MCF 10A (cell line): ENCODE measurements at regions not wholly inside any gene's neighbourhood (a gene's known extent, or its start where the extent isn't known, plus 50 kb on each side); places are given as distances from the start of the nearest gene placed in this dataset.

ENCODE experiments used
- BruUV-seq: library from RNA; stranded (reverse); fragments of 400-500 nt; replicated peaks from 2 replicates; lab custom pipeline; 2021; lab: Mats Ljungman, UMichigan
- CTCF ChIA-PET: fragments of 300-600 bp; sonication (Branson Sonifier 250); formaldehyde crosslinking; extraction: SDS; loops from one replicate; lab custom pipeline; 2021; ENCODE audit warnings: antibody characterized with exemption, inconsistent platforms; lab: Yijun Ruan, JAX
- POLR2A ChIA-PET: fragments of 300-600, 350-650 bp; sonication (Branson Sonifier 250); formaldehyde crosslinking; extraction: SDS; loops from one replicate; lab custom pipeline; 2020; ENCODE audit warnings: antibody characterized with exemption, inconsistent platforms; lab: Yijun Ruan, JAX
- DNase-seq: peaks from one replicate; pipeline ENCODE4 v3.0.0-alpha.2; 2018; ENCODE audit not compliant: unreplicated experiment
- H3K27ac Mint-ChIP-seq: one replicate; pipeline ENCODE4 v1.8.0; 2022; ENCODE audit warnings: mild to moderate bottlenecking, low read depth, mixed read lengths; ENCODE audit not compliant: unreplicated experiment
- H3K27me3 Mint-ChIP-seq: one replicate; pipeline ENCODE4 v1.8.0; 2022; ENCODE audit warnings: mixed read lengths; ENCODE audit not compliant: insufficient read depth, unreplicated experiment
- H3K36me3 Mint-ChIP-seq: one replicate; pipeline ENCODE4 v1.8.0; 2022; ENCODE audit warnings: mild to moderate bottlenecking, moderate library complexity, mixed read lengths; ENCODE audit not compliant: insufficient read depth, unreplicated experiment
- H3K4me1 Mint-ChIP-seq: one replicate; pipeline ENCODE4 v1.8.0; 2022; ENCODE audit warnings: mixed read lengths; ENCODE audit not compliant: insufficient read depth, unreplicated experiment
- H3K4me3 Mint-ChIP-seq: one replicate; pipeline ENCODE4 v1.8.0; 2022; ENCODE audit warnings: mild to moderate bottlenecking, moderate library complexity, mixed read lengths; ENCODE audit not compliant: unreplicated experiment
- H3K9me3 Mint-ChIP-seq: one replicate; pipeline ENCODE4 v1.8.0; 2022; ENCODE audit warnings: mixed read lengths; ENCODE audit not compliant: unreplicated experiment
- intact Hi-C: fragments of 100-400 bp; cut with micrococcal nuclease; formaldehyde crosslinking; loops from 2 replicates; pipeline ENCODE4 v1.14.1; 2022
- TF ChIP-seq, protein P1 (sequence below): fragments of 200-600 bp; IDR thresholded peaks from one replicate; pipeline ENCODE4 v1.8.0; 2022; ENCODE audit warnings: antibody characterized with exemption, mild to moderate bottlenecking; ENCODE audit not compliant: unreplicated experiment

DNA sequence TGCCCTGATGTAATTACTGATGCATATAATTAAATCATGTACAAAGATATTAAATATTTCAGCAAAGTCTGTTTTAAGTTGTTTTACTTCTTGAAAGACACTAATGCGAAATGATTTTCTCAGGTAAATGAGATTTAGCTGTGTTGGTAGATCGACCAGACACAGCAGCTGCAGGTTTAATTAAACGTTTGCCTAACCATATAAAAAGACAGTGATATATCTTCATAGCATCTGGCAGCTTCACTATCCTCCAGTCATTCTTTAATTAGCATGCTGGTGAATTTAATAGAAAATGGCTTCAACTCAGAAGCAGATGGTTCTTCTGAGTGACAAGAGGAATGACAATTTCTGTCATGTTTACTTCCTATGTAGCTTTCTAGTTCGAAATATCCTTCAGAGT is 69.3 kb downstream of the NHLRC3 start:
- TF ChIP-seq, protein P1, sequence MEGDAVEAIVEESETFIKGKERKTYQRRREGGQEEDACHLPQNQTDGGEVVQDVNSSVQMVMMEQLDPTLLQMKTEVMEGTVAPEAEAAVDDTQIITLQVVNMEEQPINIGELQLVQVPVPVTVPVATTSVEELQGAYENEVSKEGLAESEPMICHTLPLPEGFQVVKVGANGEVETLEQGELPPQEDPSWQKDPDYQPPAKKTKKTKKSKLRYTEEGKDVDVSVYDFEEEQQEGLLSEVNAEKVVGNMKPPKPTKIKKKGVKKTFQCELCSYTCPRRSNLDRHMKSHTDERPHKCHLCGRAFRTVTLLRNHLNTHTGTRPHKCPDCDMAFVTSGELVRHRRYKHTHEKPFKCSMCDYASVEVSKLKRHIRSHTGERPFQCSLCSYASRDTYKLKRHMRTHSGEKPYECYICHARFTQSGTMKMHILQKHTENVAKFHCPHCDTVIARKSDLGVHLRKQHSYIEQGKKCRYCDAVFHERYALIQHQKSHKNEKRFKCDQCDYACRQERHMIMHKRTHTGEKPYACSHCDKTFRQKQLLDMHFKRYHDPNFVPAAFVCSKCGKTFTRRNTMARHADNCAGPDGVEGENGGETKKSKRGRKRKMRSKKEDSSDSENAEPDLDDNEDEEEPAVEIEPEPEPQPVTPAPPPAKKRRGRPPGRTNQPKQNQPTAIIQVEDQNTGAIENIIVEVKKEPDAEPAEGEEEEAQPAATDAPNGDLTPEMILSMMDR: no peak
- intact Hi-C loops: no loop called here
- Mint-ChIP-seq H3K4me3 (no peak overlapping the region), H3K27ac (no peak overlapping the region), H3K27me3 (peaks cover 82% of the 10 kb centered on the region), H3K36me3 (no peaks in the 10 kb centered on the region), H3K9me3 (no peaks in the 10 kb centered on the region), H3K4me1 (no peaks in the 10 kb centered on the region)
- BruUV-seq: no TSS peak
- no peak for DNase-seq
- ChIA-PET CTCF (no interaction called here), POLR2A (no interaction called here)

DNA sequence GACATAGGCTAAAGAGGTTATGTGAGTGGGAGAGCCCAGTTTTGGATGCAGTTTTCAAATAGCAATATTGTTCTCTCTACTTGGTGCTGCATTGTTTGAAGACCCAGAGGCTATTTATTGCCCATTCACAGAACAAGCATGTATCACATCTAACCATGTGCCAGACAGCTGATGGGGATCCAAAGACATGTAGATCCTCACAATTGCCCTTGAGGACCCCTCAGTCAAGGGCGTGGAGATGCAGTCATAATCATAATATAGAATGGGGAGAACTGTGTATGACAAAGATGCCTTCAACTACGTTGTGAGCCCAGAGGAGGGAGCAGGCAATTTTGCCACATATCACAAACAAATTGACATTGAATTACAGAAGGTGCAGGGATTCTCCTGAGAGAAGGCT is 70.5 kb downstream of the NHLRC3 start:
- TF ChIP-seq, protein P1: no peak
- intact Hi-C loops: no loop called here
- POLR2A ChIA-PET: no interaction called here
- Mint-ChIP-seq H3K4me1 (no peaks in the 10 kb centered on the region), H3K27ac (no peak overlapping the region), H3K36me3 (no peaks in the 10 kb centered on the region), H3K27me3 (peaks cover 70% of the 10 kb centered on the region), H3K9me3 (no peaks in the 10 kb centered on the region), H3K4me3 (no peak overlapping the region)
- DNase-seq: no peak
- BruUV-seq: no TSS peak
- CTCF ChIA-PET: interaction anchor here (0.9 kb wide), 1 partner anchor 508 kb away, joined by 3 read pairs; no protein-coding TSS in a partner anchor

- no peaks in the 10 kb centered on the region for H3K4me1 Mint-ChIP-seq
- DNase-seq: no peak
- CTCF ChIA-PET: no interaction called here
- no peaks in the 10 kb centered on the region for H3K9me3 Mint-ChIP-seq
- no peak overlapping the region for H3K4me3 Mint-ChIP-seq
- no peaks in the 10 kb centered on the region for H3K36me3 Mint-ChIP-seq
- POLR2A ChIA-PET: interaction anchor here (0.7 kb wide), 1 partner anchor 1184 kb away, joined by 3 read pairs; no protein-coding TSS in a partner anchor
- no TSS peak for BruUV-seq
- TF ChIP-seq, protein P1: no peak
- peaks cover 67% of the 10 kb centered on the region for H3K27me3 Mint-ChIP-seq
- no peak overlapping the region for H3K27ac Mint-ChIP-seq
- intact Hi-C loops: no loop called here
These were observed 72.4 kb downstream of the NHLRC3 start for GRCh38 chr13:39110518-39111097.

DNA sequence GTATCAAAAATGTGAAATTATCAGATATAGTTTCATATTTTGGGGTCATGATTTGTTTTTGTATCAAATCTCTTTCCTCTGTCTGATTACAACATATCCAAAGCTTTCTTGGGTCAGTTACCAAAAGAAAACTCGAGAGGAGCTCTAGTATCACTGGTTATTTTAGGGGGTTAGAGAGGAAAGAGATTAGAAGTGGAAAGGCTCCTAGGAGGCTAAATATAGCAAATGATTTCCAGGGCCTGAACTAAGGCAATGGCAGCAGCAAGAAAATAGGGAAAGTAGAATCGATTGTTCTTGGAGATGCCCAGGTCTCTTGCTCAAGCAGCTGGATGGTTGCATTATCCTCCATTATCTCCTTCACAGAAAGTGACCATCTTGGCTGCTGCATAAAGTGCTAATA is 72.9 kb downstream of the NHLRC3 start:
- Mint-ChIP-seq H3K27ac (no peak overlapping the region), H3K4me1 (no peaks in the 10 kb centered on the region), H3K4me3 (no peak overlapping the region), H3K36me3 (no peaks in the 10 kb centered on the region), H3K27me3 (peaks cover 64% of the 10 kb centered on the region), H3K9me3 (no peaks in the 10 kb centered on the region)
- no peak for DNase-seq
- ChIA-PET POLR2A (interaction anchor here (0.7 kb wide), 1 partner anchor 1183 kb away, joined by 3 read pairs; no protein-coding TSS in a partner anchor), CTCF (no interaction called here)
- TF ChIP-seq, protein P1: no peak
- BruUV-seq: no TSS peak
- intact Hi-C loops: no loop called here
